GM18519 (cell line): ENCODE measurements at regions not wholly inside any gene's neighbourhood (a gene's known extent, or its start where the extent isn't known, plus 50 kb on each side); places are given as distances from the start of the nearest gene placed in this dataset.
"Not testable (repeated sequence)": the region's sequence is repeated elsewhere in the genome, so short reads cannot be mapped to it uniquely, and the experiment has no call there.

ENCODE experiments used
- ATAC-seq: cut with Tn5 transposase; IDR thresholded peaks from one replicate; pipeline ENCODE4 v1.9.1; 2021; ENCODE audit warnings: mild to moderate bottlenecking, moderate library complexity; ENCODE audit not compliant: unreplicated experiment, low FRiP score

DNA sequence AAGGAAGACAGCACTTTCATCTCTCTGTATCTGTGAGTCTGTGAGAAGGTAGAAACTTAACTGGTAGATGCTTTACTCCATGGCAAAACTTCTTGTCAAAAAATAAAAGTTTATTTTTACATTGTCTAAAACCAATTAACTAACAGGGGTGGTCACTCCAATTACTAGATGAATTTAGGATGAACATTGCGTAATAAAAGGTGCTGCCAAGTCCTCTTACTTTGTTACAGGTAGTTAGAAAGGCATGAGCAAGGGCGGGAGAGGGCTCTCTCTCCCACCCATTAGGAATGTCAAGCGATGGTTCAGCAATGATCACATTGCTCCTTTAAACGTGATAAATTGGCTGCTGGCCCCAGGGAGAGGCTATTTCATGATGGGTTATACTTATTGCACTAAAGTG, 512.3 kb downstream of the SLITRK5 start:
- no peak for ATAC-seq

- ATAC-seq = no peak
Observed at GRCh38 chr13:88188986-88189385, 517.8 kb downstream of the SLITRK5 start.

DNA sequence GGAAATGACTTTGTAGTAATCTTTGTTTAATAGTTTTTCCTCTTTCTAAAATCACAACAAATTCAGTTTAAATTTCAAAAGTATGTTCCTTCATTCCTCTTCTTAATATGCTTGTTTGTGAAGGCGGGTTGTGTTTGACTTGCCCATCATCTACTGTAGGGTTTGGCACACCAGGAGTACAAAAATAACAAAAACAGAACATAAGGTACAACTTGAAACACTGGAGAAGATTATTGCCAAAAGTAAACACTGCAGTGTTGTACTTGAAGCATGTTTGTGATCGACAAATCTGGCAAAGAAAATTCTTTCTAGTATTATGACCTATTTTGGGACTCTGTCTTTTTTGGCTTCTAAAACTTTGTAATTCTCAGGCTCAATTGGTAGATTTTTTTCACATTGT, 518.6 kb downstream of the SLITRK5 start:
- no peak for ATAC-seq

DNA sequence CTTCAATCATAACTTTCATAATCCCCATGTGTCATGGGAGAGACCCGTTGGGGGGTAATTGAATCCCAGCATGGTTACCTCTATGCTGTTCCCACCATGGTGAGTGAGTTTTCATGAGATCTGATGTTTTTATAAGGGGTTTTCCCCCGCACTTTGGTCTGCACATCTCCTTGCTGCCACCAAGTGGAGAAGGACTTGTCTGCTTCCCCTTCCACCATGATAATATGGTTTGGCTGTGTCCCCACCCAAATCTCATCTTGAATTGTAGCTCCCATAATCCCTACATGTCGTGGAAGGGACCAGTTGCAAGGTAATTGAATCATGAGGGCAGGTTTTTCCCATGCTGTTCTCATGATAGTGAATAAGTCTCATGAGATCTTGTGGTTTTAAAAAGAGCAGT, 524.9 kb downstream of the SLITRK5 start:
- no peak for ATAC-seq

DNA sequence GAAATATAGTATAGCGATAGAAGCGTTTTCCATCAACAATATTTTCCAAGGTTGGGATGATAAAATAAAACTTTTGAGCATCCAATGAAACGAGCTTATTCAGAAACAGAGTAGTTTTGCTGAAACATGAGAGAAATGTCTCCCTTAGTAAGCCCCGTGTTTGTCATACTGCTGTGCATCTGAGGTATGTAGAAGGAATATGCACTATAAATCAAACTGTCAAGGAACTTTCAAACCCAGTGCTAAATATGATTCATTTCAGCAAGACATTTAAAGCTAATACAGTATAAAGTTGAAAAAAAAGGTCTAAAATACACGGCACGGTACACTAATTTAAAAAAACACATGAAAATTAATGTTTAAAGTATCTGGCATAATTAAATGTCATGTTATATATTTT, 546.2 kb downstream of the SLITRK5 start:
- ATAC-seq = no peak

DNA sequence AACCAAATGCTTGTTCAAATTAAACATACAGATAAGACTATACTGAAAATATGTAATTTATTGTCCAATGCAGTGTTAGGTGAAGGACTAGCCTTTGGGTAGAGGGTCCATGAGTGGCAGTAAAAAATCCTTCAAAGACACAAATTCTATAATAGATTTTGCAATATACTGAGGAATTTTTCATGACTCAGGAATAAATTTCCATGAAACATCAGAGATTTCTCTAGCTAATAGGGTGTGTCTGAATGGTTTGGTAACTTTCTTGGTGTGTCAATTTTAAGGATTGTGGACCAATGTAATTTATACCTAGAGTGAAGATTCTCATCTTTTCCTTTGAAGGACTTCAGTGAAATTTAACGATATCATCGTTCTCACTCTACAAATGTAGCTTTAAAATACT, 546.7 kb downstream of the SLITRK5 start:
- no peak for ATAC-seq

- ATAC-seq = no peak
Observed at GRCh38 chr13:88223958-88224357, 552.8 kb downstream of the SLITRK5 start.

GRCh38 chr13:88235441-88235840, 564.3 kb downstream of the SLITRK5 start:
- ATAC-seq = no peak

DNA sequence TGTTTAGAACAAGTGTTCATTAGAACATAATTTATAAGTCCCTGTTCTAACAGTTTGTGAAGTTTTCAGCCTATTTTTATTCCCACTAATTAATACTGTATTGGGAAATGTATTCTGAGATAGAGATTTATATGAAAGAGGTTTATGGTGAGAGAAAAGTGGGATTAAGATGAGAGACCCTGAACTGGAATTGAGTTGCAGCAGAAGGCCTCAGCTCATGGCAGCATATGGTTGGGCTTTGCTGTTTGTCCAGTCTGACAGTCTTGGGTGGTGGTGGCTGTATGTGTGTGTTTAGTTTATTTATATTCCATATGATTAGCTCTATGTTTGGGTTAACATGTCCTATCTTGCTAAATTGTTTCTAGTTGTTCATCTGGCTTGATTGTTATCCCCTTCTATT, 575.1 kb downstream of the SLITRK5 start:
- no peak for ATAC-seq

GRCh38 chr13:88248393-88248792, 577.2 kb downstream of the SLITRK5 start:
- ATAC-seq = no peak

DNA sequence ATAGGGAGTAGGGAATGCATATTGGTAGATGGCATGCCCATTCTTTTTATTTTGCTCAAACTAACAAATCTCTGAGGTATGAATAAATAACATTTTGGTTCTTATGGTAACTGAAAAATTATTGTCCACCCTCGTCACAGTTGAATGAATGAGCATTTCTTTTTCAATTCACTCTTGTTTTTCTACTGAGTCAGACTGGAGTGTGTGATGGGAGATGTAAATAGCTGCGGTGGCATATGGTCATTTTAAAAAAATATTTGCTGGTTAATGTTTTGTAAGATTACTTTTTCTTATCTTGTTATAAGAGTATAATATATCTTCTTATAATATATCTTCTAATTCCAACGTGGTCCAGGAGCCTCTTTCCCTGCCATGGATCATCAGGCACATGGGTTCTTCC, 586.5 kb downstream of the SLITRK5 start:
- ATAC-seq = no peak

- ATAC-seq = no peak
Observed at GRCh38 chr13:88263808-88264207, 592.6 kb downstream of the SLITRK5 start.

DNA sequence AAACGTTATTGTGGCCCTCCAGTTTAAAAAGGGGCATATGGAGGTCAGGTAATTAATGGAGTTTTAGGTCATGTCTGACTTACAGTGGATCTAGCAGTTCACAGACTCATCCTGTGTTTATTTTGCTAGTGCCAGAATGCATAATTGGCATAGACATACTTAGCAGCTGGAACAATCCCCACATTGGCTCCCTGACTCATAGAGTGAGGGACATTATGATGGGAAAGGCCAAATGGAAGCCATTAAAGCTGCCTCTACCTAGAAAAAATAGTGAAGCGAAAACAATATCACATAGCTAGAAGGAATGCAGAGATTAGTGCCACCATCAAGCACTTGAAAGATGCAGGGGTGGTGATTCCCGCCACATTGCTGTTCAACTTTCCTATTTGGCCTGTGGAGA, 610.7 kb downstream of the SLITRK5 start:
- ATAC-seq = no peak

DNA sequence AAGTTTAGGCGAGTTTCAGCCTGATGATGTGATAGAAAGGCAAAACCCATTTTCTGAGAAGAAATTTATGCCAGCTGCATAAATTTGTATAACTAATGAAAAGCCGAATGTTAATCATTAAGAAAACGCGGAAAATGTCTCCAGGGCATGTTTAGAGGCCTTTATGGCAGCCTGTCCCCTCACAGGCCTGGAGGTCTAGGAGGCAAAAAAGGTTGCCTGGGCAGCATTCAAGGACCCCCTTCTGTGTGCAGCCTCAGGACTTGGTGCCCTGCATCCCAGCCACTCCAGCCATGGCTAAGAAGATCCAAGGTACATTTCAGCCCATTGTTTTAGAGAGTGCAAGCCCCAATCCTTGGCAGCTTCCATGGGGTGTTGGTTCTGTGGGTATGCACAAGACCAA, 614.2 kb downstream of the SLITRK5 start:
- ATAC-seq = no peak

DNA sequence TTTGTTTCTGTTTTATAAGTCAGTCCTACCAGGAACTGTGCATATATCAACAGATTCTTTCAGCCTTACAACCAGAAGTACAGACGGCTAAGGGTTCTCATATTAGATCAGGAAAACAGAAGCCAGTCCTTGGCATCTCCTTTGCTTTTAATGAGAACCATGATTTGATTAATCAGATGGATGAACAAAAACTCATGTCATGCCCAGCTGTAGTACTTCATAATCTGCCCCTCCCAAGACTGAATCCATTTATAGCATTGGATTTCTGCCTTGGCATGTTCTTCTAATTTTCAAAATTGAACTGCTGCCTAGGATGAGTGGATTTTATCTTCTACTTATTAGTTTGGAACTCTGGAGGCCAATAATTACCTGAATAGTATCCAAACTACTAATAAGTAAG, 617.2 kb downstream of the SLITRK5 start:
- ATAC-seq = no peak

DNA sequence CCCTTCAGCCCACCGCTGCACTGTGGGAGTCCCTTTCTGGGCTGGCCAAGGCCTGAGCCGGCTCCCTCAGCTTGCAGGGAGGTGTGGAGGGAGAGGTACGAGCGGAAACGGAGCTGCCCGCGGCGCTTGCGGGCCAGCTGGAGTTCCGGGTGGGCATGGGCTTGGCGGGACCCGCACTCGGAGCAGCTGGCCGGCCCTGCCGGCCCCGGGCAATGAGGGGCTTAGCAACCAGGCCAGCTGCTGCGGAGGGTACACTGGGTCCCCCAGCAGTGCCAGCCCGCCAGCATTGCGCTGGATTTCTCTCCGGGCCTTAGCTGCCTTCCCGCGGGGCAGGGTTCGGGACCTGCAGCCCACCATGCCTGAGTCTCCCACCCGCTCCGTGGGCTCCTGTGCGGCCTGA, 620.6 kb downstream of the SLITRK5 start:
- not testable (repeated sequence) for ATAC-seq

GRCh38 chr13:88294368-88294767, 623.2 kb downstream of the SLITRK5 start:
- no peak for ATAC-seq

- ATAC-seq = no peak
Observed at GRCh38 chr13:88303157-88303556, 632.0 kb downstream of the SLITRK5 start.

GRCh38 chr13:88303605-88304004, 632.4 kb downstream of the SLITRK5 start:
- no peak for ATAC-seq

- no peak for ATAC-seq
Observed at GRCh38 chr13:88314496-88314895, 643.3 kb downstream of the SLITRK5 start.

DNA sequence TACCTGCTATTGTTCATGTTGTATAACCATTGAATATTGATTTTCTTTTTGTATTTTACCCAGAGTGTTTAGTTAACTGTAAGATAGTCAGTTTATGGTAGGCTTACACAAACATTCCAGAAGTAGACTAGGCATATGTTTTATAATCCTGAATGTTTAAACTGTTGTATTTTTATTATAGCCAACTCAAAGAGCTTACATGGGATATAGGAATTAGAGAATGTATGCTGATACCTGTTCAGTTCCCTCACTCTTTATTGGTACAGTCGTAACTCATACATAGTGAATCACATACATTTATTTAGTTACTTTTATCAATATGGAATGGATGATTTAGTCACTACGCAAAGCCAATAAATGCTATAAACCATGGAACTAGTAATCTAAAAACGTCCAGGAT, 657.9 kb downstream of the SLITRK5 start:
- ATAC-seq = no peak

DNA sequence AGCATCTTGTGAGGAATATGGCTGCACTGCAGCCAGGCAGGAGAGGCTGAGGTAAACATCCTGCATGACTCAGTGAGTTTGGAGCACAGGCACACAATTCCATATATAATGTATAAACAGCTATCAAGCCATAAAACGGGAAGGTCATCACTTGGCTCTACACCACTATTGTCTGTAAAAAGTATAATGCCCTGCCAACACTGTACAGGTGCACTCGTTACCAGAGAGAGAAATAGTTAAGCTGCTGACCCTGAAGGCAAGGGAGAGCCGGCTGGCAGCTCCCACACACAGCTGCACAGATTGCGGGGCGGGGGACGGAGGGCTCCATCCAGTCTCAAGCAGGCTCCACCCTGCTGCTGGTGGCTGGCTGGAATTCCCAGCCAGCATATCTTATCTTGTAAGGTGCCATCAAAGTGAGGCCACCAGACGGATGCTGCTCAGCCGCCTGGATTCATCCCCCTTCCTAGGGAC, 668.1 kb downstream of the SLITRK5 start:
- ATAC-seq = no peak

- no peak for ATAC-seq
Observed at GRCh38 chr13:88345171-88345847, 674.1 kb downstream of the SLITRK5 start.
